ENCODE measurements at regions not wholly inside any gene's neighbourhood (a gene's known extent, or its start where the extent isn't known, plus 50 kb on each side); places are given as distances from the start of the nearest gene placed in this dataset.

DNA sequence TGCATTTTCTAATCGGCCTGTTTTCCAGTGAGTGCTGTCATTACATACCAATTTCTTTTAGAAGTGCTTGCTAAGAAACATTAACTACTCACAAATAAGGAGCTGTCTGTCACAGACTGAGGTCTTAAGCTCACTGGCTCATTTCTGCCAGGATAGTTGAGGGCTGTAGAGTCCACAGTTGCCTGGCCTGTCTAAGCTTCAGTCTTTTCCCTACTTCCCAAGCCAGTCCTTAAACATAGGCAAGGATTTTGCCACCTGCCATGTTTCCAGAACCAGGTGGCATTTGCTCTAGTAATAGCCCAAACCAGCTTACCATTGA lies 84.7 kb downstream of the LINC00237 start:
- TF ChIP-seq, protein P1, sequence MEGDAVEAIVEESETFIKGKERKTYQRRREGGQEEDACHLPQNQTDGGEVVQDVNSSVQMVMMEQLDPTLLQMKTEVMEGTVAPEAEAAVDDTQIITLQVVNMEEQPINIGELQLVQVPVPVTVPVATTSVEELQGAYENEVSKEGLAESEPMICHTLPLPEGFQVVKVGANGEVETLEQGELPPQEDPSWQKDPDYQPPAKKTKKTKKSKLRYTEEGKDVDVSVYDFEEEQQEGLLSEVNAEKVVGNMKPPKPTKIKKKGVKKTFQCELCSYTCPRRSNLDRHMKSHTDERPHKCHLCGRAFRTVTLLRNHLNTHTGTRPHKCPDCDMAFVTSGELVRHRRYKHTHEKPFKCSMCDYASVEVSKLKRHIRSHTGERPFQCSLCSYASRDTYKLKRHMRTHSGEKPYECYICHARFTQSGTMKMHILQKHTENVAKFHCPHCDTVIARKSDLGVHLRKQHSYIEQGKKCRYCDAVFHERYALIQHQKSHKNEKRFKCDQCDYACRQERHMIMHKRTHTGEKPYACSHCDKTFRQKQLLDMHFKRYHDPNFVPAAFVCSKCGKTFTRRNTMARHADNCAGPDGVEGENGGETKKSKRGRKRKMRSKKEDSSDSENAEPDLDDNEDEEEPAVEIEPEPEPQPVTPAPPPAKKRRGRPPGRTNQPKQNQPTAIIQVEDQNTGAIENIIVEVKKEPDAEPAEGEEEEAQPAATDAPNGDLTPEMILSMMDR (IDR thresholded peaks at IDR 0.05), result no peak
- TF ChIP-seq CHD4 (IDR thresholded peaks at IDR 0.05; ENCODE audit: borderline replicate concordance) (no peak), POLR2A (IDR thresholded peaks at IDR 0.05; ENCODE audit: low read length) (no peak), HMGXB4 (CRISPR knock-in tag; IDR thresholded peaks at IDR 0.05; ENCODE audit: borderline replicate concordance) (no peak), CBX8 (IDR thresholded peaks at IDR 0.05) (no peak), EP300 (IDR thresholded peaks at IDR 0.05) (no peak), BHLHE40 (IDR thresholded peaks at IDR 0.05; ENCODE audit: low read depth, low read length) (no peak), RAD21 (conservative IDR thresholded peaks at IDR 0.05 in 1 of 2, IDR thresholded peaks at IDR 0.05 in 1 of 2) (no peak), ZC3H11A (IDR thresholded peaks at IDR 0.05) (no peak), HOXB5 (CRISPR knock-in tag; IDR thresholded peaks at IDR 0.05) (no peak), MAX (IDR thresholded peaks at IDR 0.05) (no peak), CBX2 (IDR thresholded peaks at IDR 0.05; ENCODE audit: borderline replicate concordance, low read depth) (no peak)
